ENCODE measurements at regions not wholly inside any gene's neighbourhood (a gene's known extent, or its start where the extent isn't known, plus 50 kb on each side); places are given as distances from the start of the nearest gene placed in this dataset.

DNA sequence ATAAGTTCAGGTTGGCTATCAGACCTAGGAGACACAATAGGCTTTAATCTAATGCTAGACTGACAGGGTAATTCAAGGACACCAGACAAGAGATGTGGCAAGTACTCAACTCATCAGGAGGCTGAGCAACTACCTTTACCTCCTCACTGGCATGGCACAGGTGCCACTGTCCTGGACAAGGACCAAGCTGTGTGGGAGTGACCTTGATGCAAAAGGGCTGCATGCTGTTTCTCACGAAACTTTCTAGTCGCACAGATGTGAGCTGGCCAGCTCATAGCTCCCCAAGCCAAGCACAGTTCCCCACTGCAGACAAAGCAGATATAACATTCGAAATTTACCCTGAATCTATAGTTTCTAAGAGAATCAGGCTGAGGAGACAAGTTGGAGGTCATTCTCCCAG, 207.6 kb upstream of the GHITM start:
- no peak for DNase-seq

DNA sequence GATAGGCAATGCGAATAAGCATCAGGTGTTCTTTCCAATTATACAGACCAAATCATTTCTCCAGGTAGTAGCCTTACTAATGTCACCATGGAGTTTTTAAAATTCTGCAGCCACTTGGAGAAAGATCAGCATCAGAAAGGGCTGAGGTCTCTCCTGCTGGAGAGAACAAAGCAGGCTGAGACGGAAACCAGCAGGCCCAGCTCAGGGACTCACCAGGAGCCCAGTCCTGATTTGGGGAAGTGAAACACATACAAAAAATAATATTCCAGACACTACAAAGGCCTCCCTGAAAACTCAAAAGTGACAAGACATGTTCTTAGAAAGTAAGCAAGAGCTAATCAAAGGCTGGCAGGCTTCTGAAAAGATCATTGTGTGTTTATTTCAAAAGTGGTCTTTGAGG, 207.1 kb upstream of the GHITM start:
- no peak for DNase-seq

GRCh38 chr10:83934062-83934461, 205.2 kb upstream of the GHITM start:
- DNase-seq, result no peak

DNA sequence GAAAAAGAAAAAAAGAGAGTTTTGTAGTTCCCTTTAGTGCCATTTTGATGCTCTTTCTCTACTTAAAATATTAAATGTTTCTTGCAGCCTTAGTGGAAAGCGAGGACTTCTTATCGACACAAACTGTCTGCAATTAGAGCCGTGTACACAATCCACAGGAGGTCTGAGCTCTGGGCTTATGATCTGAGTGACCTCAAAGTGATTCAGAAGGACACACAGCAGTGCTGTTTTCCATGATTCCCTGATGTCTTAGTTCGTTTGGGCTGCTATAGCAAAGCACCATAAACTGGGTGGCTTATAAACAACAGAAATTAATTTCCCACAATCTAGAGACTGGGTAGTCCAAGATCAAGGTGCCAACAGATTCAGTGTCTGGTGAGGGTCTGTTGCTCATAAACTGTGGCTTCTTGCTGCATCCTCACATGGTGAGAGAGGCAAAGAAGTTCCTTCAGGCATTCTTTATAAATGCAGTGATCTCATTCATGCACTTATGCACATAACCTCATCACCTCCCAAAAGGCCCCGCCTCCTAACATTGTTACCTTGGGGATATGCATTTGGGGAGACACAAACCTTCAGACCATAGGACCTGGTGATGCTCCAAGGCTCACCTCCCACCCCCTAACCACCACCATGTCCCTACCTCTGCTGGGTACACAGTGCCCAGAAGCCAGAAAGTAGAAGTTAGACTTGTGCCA, 204.5 kb upstream of the GHITM start:
- DNase-seq, result no peak

GRCh38 chr10:83935339-83935736, 204.0 kb upstream of the GHITM start:
- DNase-seq, result no peak

DNA sequence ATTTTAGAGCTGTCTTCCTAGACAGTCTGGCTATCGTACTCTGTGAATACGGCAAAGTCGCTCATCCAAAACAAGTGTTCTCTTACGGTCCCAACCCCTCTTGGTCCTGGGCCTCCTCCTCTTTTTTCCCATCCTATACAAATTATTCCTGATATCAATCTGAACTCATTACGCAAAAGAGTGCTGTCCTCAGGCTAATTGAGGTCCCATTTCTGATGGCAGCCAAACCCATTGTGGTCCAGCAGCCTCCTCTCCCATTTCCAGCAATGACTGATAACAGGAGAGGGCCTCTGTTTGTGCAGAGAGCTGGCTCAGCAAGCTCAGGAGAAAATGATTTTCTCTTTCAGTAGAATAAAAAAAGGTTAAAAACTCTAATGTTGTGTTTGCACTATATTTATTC, 203.4 kb upstream of the GHITM start:
- no peak for DNase-seq

GRCh38 chr10:83937161-83937560, 202.1 kb upstream of the GHITM start:
- DNase-seq, result no peak

- no peak for DNase-seq
Observed at GRCh38 chr10:83937826-83938225, 201.5 kb upstream of the GHITM start.

- no peak for DNase-seq
Observed at GRCh38 chr10:83941189-83941588, 198.1 kb upstream of the GHITM start.

DNA sequence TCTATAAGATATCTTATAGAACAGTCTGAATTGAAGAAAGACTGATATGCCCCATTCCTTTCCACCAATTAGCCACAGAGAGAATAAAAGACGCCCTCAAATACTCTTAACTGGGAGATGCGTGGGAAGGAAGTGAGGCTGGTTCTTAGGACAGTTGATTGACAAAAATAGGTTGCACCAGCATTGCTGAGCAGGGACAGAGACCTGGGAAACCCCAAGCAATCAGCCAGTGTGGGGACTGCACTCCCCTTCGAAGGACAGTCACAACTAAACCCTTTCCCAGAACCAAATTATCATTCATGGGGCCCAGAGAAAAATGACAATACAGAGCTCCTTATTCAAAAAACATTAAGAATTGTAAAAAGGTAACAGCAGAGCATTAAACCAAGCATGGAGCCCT, 196.9 kb upstream of the GHITM start:
- no peak for DNase-seq

- DNase-seq, result no peak
Observed at GRCh38 chr10:83943049-83943448, 196.3 kb upstream of the GHITM start.

- DNase-seq, result no peak
Observed at GRCh38 chr10:83943920-83944319, 195.4 kb upstream of the GHITM start.

- DNase-seq, result peak in 10 of 56 donors; percentile 1 to 32 (median 8)
Observed at GRCh38 chr10:83945982-83946718, 193.2 kb upstream of the GHITM start.

GRCh38 chr10:83952314-83952713, 187.0 kb upstream of the GHITM start:
- no peak for DNase-seq

GRCh38 chr10:83953589-83953988, 185.7 kb upstream of the GHITM start:
- no peak for DNase-seq

DNA sequence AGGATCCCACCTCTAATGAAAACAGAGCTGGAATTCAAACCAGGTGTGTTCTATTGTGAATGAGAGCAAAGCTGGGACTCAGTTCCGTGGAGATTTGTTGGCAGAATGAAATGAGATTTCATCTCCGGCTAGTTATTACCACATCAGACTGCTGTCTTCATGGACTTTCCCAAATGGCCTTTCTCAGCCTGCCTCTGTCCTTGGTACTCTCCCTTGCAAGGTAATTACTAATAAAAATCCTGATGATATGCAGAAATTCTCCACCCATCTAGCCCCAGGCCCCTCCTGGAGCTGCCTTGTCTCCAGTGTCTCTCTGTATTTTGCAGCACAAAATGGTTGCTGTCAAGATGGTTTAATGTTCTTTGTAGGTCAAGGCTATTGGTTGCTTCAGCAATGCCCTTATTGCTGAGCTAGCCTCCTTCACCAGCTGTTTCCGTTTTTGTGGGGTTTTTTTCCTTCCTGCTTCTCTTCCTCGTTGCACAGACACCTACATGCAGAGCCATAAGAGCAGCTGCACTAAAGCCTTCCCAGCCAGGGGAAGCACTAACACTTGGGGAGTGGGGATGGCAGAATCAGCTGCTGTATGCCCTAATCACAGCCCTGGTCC, 185.0 kb upstream of the GHITM start:
- DNase-seq, result no peak

DNA sequence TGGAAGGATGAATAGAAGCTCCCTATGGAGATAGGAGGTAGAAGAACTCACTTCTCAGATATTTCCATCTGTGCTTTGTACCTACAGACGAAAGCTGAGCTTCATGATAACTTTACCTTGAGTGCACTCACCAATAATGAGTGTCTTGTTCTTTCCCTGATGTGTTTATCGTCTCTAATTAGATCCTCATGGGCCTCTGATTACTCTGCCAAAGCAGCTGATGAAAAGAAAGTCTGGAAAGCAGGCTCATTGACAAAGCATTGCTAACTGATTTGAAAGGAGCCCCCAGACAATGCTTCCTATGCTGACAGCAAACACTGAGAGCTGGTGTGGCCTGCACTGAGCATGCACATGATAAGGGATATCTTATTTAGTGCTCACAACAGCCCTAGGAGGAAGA, 183.9 kb upstream of the GHITM start:
- no peak for DNase-seq

GRCh38 chr10:83957168-83957947, 182.0 kb upstream of the GHITM start:
- no peak for DNase-seq

DNA sequence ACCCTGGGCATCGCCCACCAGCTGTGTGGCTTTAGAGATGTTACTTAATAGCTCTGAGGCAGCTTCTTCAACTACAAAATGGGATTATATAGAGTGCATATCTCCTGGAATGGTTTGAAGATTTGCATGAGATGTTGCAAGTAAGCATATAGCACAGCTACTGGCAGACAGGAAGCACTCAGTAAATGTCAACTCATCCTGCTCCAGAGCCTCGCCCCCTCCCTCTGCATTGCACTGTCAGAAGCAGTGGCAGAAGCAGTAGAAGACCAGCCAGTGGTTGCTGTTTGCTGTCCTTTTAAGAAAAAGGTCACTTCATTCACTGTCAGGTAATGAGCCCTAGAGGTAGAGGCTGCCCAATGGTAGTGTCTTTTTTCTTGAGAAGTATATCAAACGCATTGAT, 180.0 kb upstream of the GHITM start:
- no peak for DNase-seq

- no peak for DNase-seq
Observed at GRCh38 chr10:83960125-83960524, 179.2 kb upstream of the GHITM start.

- no peak for DNase-seq
Observed at GRCh38 chr10:83961620-83962019, 177.7 kb upstream of the GHITM start.

- DNase-seq, result no peak
Observed at GRCh38 chr10:83963446-83963845, 175.9 kb upstream of the GHITM start.
